Activated CD4-positive, alpha-beta T cell treated with anti-CD3 and anti-CD28 coated beads, Interleukin-2, amount 50 U/mL, for 1 hour (primary cell): ENCODE measurements at regions not wholly inside any gene's neighbourhood (a gene's known extent, or its start where the extent isn't known, plus 50 kb on each side); places are given as distances from the start of the nearest gene placed in this dataset.

Experiments
- DNase-seq: peaks from one replicate; pipeline ENCODE4 v3.0.0-alpha.2; 2020

DNA sequence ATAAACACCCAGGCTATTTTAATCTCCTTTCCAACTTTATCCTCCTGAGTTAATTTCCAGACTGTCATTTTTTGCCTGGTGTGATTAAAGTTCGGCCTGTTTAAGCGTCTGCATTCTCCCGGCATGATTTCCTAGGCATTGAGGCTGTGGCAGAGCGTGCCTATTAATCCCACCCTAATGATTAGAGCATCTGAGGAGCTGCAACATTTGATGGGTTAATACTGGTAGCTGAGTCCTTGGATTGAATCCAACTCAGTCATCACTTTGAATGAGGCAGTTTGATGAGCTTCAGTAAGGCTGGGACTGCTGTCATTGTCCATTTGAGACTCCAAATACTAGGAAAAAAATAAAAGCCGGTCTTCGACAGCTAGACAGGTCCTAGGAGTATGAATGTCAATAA, 882.5 kb downstream of the SLC4A3 start:
- DNase-seq, result no peak

- no peak for DNase-seq
Observed at GRCh38 chr2:220510668-220511067, 883.2 kb downstream of the SLC4A3 start.

DNA sequence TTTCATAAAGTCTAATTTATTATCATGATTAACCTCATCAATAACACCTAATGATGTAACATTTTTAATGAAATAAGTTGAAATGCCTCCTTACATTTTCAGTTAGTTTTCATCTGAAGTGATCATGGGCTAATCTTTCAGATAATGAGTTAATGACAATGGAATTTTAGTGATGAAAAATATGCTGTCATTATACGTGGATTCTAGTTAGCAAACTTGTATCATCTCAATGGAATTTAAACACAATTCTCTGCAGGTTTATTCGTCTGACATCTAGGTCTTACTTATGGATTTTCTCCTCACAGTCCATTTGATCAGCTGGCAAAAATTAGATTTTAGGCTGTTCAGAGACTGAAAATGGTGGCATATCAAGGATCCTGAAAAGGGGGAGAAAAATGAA, 885.0 kb downstream of the SLC4A3 start:
- DNase-seq, result no peak

- DNase-seq, result no peak
Observed at GRCh38 chr2:220513573-220514288, 886.3 kb downstream of the SLC4A3 start.

GRCh38 chr2:220521551-220521950, 894.1 kb downstream of the SLC4A3 start:
- DNase-seq, result no peak

DNA sequence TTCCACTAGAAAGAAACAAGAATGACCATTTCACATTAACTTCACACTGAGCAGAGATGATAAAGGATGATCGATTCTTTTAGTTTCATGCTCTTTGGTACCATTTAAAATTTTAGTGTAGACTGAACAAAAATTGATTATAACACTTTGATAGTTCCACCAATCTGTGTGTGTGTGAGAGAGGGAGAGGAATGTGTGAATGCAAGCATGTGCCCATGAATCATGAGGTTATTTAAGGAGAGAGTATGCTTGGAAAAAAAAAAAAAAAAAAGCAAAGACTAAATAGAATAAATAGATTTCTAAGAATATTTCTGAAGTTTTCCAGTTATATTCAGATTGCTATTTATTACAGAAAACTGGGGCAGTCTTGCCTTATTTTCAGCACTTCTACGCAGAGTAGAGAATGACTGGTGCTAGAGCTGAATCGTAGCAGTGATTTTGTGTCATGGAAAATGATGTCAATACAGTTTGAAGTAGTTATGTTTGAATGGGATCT, 900.8 kb downstream of the SLC4A3 start:
- no peak for DNase-seq

DNA sequence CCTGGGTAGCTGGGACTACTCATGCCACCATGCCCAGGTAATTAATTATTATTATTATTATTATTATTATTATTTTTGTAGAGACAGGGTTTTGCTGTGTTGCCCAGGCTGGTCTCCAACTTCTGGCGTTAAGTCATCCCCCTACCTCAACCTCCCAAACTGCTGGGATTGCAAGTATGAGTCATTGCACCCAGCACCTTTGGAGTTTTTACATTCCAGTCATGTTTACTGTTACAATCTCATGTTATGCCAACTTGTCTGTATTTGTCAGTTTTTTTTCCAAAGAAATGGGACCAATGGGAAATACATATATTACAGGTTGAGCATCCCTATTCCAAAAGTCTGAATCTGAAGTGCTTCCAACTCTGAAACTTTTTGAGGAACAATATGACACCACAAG, 903.8 kb downstream of the SLC4A3 start:
- no peak for DNase-seq

- no peak for DNase-seq
Observed at GRCh38 chr2:220533485-220533884, 906.1 kb downstream of the SLC4A3 start.

DNA sequence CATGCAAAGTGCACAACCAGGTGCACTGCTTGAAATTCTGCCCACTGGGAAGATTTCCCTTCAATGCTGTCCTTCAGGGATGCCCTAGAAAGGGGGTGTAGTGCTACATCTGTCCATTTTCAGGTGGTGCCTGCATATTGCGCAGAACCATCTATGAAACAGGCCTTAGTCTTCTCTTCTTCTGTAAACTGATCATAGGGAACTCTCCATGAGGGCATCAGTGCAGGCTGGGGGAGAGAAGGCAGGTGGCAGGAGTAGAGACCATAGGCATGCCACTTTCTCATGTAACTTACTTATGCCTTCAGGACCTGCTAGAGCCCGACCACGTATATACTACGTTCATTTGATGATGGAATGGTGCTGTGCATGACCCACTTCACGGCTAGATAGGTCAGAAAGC, 912.1 kb downstream of the SLC4A3 start:
- no peak for DNase-seq

DNA sequence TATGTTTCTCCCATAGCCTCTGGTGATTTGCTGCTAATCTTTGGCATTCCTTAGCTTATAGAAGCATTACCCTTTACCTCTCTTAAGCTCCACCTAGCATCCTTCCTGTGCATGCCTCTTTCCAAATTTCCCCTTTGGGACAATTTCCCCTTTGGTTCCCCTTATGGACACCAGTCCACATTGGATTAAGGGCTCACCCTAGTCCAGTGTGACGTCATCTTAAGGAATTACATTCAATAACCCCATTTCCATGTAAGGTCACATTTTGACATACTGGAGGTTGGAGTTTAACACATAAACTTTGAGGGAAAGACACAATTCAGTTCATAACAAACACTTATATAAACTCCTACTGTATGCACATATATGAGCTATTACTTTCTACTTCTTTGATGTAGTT, 916.6 kb downstream of the SLC4A3 start:
- DNase-seq, result no peak

GRCh38 chr2:220550995-220551700, 923.7 kb downstream of the SLC4A3 start:
- no peak for DNase-seq

DNA sequence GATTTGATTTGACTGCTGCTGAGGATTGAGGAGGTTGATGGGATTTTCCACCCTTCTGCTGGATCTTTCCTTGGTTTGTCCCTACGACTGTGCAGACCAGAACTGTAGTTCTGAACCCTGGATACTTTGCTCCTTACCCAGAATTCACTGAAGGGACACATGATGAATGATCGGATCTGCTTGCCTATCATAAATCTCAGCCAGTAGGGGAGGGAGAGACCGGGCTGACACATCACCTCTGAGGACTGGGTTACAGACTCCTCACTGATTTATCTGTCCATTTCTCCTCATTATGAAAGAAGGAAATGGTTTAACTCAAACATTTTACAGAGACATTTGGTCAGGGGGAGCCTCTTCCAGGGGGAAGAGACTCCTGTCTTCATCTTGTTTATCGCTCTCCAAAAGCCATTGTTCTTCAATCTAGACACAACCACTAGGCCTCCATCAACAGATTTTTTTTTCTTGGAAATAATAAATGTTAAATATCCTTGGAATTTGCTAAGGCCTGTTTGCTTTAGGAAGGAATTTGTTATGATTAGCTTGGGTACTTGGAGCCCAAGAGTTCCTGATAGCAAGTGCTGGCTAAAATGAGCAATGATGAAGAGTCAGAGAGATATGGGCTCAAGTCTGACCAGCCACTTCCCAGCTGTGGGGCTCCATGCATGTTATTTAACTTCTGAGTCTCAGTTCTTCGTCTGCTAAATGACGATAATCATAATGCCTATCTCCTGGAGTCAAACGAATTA, 925.5 kb downstream of the SLC4A3 start:
- DNase-seq, result no peak

DNA sequence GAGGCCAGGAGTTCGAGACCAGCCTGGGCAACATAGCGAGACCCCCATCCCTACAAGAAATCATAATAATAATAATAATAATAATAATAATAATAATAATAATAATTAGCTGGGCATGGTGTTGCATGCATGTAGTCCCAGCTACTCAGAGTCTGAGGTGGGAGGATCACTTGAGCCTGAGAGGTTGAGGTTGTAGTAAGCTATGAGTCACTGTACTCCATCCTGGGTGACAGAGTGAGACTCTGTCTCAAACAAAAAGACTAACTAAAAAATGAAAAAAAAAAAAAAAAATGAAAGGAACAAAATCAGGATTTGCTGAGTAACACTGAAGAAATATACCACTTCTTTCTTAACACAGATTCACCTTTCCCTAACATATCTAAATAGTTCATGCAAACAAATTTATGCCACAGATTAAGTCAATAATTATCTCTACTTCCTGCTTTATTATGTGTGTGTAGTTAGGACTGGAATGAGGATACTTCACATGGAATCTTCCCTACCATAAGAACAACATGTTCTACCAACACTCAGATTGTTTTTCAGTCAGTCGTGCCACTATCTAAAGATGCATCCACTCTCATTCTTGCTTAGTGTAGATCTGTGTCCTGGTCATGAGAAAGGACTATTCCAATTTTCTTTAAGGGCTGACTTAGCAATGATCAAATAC, 928.7 kb downstream of the SLC4A3 start:
- DNase-seq, result no peak

GRCh38 chr2:220556658-220557057, 929.2 kb downstream of the SLC4A3 start:
- no peak for DNase-seq

- no peak for DNase-seq
Observed at GRCh38 chr2:220560192-220560591, 932.8 kb downstream of the SLC4A3 start.

DNA sequence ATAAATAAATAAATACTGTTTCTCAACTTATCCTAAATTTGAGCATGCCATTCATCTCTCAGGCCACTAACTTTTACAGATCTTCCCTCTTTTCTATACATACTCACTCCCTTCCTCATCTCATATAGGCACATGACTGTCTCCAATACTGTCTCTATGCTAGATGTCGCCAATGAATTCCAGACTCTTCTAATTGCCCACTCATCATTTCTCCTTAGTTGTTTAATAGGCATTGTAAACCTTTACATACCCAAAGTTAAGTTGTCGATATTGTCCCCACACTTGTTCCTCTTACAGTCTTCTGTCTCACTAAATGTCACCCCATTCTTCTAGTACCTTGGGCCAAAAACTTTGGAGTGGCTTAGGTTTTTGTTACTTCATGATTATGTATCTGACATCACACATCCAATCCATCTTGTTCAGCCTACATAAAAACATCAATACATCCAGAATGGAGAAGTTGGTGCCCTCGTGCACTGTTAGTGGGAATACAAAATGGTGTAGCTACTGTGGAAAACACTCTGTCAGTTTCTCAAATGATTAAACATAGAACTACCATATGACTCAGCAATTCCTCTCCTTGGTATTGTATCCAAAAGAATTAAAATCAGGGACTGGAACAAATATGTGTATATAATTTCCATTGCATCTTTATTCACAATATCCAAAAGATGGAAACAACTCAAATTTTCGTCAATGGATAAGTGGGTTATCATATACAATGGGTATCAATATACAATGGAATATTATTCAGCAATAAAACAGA, 935.1 kb downstream of the SLC4A3 start:
- no peak for DNase-seq

DNA sequence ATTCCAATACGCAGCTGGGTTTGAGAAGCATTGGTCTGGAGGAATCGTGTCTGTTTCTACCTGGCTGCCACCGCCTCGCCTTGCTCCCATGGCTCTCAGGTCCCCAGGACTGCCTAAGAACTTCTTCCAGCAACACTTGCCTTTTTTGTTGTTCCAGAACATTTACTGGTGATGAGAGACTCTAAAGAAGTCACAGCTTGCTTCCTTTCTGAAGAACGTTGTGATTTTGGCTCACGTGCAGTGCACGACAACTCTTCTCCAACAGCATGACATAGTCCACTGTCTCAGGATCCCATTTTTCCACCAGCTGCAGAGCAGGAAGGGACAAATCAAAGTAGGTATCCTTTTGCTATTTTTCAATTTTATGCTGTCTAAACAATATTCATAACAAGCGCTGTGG, 940.9 kb downstream of the SLC4A3 start:
- no peak for DNase-seq

GRCh38 chr2:220569112-220569897, 941.9 kb downstream of the SLC4A3 start:
- no peak for DNase-seq

GRCh38 chr2:220572385-220572784, 945.0 kb downstream of the SLC4A3 start:
- DNase-seq, result no peak

DNA sequence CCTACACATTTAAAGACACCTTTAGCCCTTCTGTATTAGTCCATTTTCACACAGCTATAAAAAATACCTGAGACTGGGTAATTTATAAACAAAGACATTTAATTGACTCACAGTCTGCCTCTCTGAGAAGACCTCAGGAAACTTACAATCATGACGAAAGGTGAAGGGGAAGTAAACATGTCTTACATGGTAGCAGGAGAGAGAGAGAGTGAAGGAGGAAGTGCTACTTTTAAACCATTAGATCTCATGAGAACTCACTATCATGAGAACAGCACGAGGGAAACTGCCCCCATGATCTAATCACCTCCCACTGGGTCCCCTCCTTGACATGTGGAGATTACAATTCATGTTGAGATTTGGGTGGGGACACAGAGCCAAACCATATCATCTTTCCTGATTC, 946.6 kb downstream of the SLC4A3 start:
- no peak for DNase-seq

- no peak for DNase-seq
Observed at GRCh38 chr2:220575963-220576362, 948.5 kb downstream of the SLC4A3 start.

- no peak for DNase-seq
Observed at GRCh38 chr2:220579452-220579851, 952.0 kb downstream of the SLC4A3 start.
